ENCODE measurements at regions not wholly inside any gene's neighbourhood (a gene's known extent, or its start where the extent isn't known, plus 50 kb on each side); places are given as distances from the start of the nearest gene placed in this dataset.

DNA sequence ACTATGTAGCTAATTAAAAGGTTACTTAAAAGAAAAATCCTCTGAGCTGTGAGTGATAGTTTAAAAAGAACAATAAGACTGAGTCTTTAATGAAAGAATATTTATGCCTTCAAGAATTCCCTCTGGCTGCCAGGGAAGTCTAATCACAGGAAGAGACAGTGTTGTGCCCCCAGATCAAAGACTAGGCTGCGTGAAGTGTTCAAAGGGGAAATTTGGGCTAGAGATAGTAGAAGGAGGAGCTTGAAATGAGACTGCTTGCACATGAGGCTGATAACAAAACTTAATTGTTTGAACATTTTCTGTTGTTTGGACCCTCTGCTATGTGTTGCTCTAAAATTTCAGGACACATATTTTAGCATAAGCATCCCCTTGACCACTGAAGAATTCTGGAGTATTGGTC lies 99.7 kb upstream of the MTNR1B start:
- Histone ChIP-seq H2AK5ac (ENCODE audit: low read depth, low read length) (no peak overlapping the region), H4K91ac (replicated peaks; ENCODE audit: insufficient read length, low read length) (no peak overlapping the region), H3K36me3 (ENCODE audit: control insufficient read depth in 2 of 4, insufficient read depth in 4 of 4, low read length in 3 of 4) (no peaks in the 10 kb centered on the region), H3K14ac (ENCODE audit: insufficient read length) (no peak overlapping the region), H3K4me3 (ENCODE audit: extremely low read depth in 1 of 4, insufficient read depth in 2 of 4, low read depth in 3 of 4, low read length in 4 of 4) (no peak overlapping the region), H3K4me1 (replicated peaks in 1 of 4; ENCODE audit: control insufficient read depth in 3 of 4, insufficient read depth in 4 of 4, low read length in 3 of 4) (peaks cover 0 to 2% (median 0%) of the 10 kb centered on the region in 4 experiments; a peak in 1 of 7 replicates), H3K4ac (replicated peaks; ENCODE audit: insufficient read length, low read depth, low read length) (no peak overlapping the region), H3K23ac (ENCODE audit: insufficient read length) (no peak overlapping the region), H3K27me3 (replicated peaks in 1 of 4; ENCODE audit: control insufficient read depth in 3 of 4, extremely low read depth in 1 of 4, insufficient read depth in 3 of 4, low read length in 3 of 4) (no peaks in the 10 kb centered on the region), H3K79me1 (ENCODE audit: low read depth, low read length) (no peaks in the 10 kb centered on the region), H4K20me1 (replicated peaks in 1 of 2; ENCODE audit: control insufficient read depth in 1 of 2, insufficient read depth in 2 of 2, low read length in 2 of 2) (no peaks in the 10 kb centered on the region), H3K18ac (ENCODE audit: extremely low read depth, low read length) (no peak overlapping the region), H3K4me2 (ENCODE audit: insufficient read depth in 1 of 2, low read depth in 2 of 2, low read length in 2 of 2) (no peak overlapping the region), H3K56ac (replicated peaks; ENCODE audit: insufficient read length, low read depth, low read length) (no peak overlapping the region), H2BK120ac (replicated peaks; ENCODE audit: low read depth, low read length) (no peak overlapping the region), H2BK12ac (ENCODE audit: low read depth, low read length) (no peak overlapping the region), H2BK15ac (ENCODE audit: low read length) (no peak overlapping the region), H3K23me2 (ENCODE audit: low read depth, low read length) (no peaks in the 10 kb centered on the region), H2BK5ac (ENCODE audit: low read depth, low read length) (no peak overlapping the region), H3K27ac (ENCODE audit: low read depth, low read length) (no peak overlapping the region), H2AFZ (ENCODE audit: low read length) (no peak overlapping the region), H4K8ac (ENCODE audit: extremely low read depth, insufficient read depth, low read length) (no peak overlapping the region), H3K9me3 (ENCODE audit: insufficient read depth in 2 of 2, low read depth in 1 of 2, low read length in 1 of 2) (no peaks in the 10 kb centered on the region), H2BK20ac (ENCODE audit: low read length) (no peak overlapping the region), H4K5ac (ENCODE audit: insufficient read length, low read depth, low read length) (no peak overlapping the region), H3K9ac (replicated peaks in 1 of 4; ENCODE audit: extremely low read depth in 1 of 4, low read depth in 3 of 4, low read length in 3 of 4) (no peak overlapping the region), H3K79me2 (ENCODE audit: control insufficient read depth in 1 of 2, insufficient read depth in 2 of 2, low read length in 2 of 2) (no peaks in the 10 kb centered on the region)
- ChIA-PET POLR2A (ENCODE audit: partially characterized antibody) (no interaction called here), CTCF (ENCODE audit: partially characterized antibody) (interaction anchor here (0.8 kb wide), 1 partner anchor 8 kb away, joined by 3 read pairs; no protein-coding TSS in a partner anchor)
- TF ChIP-seq TCF12 (IDR thresholded peaks at IDR 0.05; ENCODE audit: low read depth, low read length) (no peak), BRCA1 (IDR thresholded peaks at IDR 0.05; ENCODE audit: low read depth, low read length) (no peak), TAF1 (IDR thresholded peaks at IDR 0.05; ENCODE audit: low read depth, low read length) (no peak), EP300 (IDR thresholded peaks at IDR 0.05; ENCODE audit: borderline replicate concordance in 1 of 2, low read depth in 2 of 2, low read length in 2 of 2) (no peak), NRF1 (IDR thresholded peaks at IDR 0.05; ENCODE audit: low read depth, low read length) (no peak), JUND (IDR thresholded peaks at IDR 0.05; ENCODE audit: low read length) (no peak), RBBP5 (IDR thresholded peaks at IDR 0.05; ENCODE audit: borderline replicate concordance, low read depth, low read length) (no peak)
- TF ChIP-seq, protein P1, sequence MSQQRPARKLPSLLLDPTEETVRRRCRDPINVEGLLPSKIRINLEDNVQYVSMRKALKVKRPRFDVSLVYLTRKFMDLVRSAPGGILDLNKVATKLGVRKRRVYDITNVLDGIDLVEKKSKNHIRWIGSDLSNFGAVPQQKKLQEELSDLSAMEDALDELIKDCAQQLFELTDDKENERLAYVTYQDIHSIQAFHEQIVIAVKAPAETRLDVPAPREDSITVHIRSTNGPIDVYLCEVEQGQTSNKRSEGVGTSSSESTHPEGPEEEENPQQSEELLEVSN (IDR thresholded peaks at IDR 0.05) = no peak
- no peak for FAIRE-seq
- no peak for DNase-seq (ENCODE audit: low read depth in 1 of 2, low spot score in 2 of 2)
- 96% methylated on average over 1 of the region's 1 CpG; no CpG with 5 or more reads in 1 of the 2 experiments for WGBS, 2 experiments (ENCODE audit: extremely low coverage in 1 of 2, insufficient coverage in 1 of 2, insufficient read length in 1 of 2, insufficient replicate concordance in 2 of 2, low coverage in 1 of 2, low lambda C conversion rate in 2 of 2, missing lambda C conversion rate in 1 of 2)
